ENCODE measurements at regions not wholly inside any gene's neighbourhood (a gene's known extent, or its start where the extent isn't known, plus 50 kb on each side); places are given as distances from the start of the nearest gene placed in this dataset.

DNA sequence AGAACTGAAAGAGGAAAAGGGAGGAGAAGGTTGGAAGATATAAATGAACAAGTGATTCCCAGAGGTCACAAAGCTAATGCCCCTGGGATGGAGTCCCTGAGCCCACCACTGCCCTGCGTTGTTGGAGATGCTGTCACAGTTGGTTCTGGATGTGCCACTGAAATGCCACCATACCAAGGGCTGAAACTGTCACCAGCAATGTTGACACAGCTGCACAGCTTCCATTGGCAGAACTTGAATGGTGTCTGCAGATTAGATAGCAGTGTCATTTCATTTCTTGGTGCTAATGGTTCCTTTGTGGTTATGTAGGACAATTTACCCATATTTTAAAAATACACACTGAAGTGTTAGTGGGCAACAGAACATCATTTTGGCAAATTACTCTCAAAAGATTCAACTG, 120.7 kb downstream of the TBXT start:
- TF ChIP-seq, protein P1, sequence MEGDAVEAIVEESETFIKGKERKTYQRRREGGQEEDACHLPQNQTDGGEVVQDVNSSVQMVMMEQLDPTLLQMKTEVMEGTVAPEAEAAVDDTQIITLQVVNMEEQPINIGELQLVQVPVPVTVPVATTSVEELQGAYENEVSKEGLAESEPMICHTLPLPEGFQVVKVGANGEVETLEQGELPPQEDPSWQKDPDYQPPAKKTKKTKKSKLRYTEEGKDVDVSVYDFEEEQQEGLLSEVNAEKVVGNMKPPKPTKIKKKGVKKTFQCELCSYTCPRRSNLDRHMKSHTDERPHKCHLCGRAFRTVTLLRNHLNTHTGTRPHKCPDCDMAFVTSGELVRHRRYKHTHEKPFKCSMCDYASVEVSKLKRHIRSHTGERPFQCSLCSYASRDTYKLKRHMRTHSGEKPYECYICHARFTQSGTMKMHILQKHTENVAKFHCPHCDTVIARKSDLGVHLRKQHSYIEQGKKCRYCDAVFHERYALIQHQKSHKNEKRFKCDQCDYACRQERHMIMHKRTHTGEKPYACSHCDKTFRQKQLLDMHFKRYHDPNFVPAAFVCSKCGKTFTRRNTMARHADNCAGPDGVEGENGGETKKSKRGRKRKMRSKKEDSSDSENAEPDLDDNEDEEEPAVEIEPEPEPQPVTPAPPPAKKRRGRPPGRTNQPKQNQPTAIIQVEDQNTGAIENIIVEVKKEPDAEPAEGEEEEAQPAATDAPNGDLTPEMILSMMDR (IDR thresholded peaks at IDR 0.05; ENCODE audit: insufficient read depth, low read length) = no peak
- TF ChIP-seq, protein P2, sequence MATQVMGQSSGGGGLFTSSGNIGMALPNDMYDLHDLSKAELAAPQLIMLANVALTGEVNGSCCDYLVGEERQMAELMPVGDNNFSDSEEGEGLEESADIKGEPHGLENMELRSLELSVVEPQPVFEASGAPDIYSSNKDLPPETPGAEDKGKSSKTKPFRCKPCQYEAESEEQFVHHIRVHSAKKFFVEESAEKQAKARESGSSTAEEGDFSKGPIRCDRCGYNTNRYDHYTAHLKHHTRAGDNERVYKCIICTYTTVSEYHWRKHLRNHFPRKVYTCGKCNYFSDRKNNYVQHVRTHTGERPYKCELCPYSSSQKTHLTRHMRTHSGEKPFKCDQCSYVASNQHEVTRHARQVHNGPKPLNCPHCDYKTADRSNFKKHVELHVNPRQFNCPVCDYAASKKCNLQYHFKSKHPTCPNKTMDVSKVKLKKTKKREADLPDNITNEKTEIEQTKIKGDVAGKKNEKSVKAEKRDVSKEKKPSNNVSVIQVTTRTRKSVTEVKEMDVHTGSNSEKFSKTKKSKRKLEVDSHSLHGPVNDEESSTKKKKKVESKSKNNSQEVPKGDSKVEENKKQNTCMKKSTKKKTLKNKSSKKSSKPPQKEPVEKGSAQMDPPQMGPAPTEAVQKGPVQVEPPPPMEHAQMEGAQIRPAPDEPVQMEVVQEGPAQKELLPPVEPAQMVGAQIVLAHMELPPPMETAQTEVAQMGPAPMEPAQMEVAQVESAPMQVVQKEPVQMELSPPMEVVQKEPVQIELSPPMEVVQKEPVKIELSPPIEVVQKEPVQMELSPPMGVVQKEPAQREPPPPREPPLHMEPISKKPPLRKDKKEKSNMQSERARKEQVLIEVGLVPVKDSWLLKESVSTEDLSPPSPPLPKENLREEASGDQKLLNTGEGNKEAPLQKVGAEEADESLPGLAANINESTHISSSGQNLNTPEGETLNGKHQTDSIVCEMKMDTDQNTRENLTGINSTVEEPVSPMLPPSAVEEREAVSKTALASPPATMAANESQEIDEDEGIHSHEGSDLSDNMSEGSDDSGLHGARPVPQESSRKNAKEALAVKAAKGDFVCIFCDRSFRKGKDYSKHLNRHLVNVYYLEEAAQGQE (IDR thresholded peaks at IDR 0.05; ENCODE audit: insufficient replicate concordance, low read depth) = no peak
- no peak for TF ChIP-seq POLR2AphosphoS5 (IDR thresholded peaks at IDR 0.05; ENCODE audit: low read depth)
- TF ChIP-seq GABPA (IDR thresholded peaks at IDR 0.05; ENCODE audit: low read depth) = no peak

Data from HL-60 (cell line).